ENCODE measurements at regions not wholly inside any gene's neighbourhood (a gene's known extent, or its start where the extent isn't known, plus 50 kb on each side); places are given as distances from the start of the nearest gene placed in this dataset.
"Not testable (repeated sequence)": the region's sequence is repeated elsewhere in the genome, so short reads cannot be mapped to it uniquely, and the experiment has no call there.

DNA sequence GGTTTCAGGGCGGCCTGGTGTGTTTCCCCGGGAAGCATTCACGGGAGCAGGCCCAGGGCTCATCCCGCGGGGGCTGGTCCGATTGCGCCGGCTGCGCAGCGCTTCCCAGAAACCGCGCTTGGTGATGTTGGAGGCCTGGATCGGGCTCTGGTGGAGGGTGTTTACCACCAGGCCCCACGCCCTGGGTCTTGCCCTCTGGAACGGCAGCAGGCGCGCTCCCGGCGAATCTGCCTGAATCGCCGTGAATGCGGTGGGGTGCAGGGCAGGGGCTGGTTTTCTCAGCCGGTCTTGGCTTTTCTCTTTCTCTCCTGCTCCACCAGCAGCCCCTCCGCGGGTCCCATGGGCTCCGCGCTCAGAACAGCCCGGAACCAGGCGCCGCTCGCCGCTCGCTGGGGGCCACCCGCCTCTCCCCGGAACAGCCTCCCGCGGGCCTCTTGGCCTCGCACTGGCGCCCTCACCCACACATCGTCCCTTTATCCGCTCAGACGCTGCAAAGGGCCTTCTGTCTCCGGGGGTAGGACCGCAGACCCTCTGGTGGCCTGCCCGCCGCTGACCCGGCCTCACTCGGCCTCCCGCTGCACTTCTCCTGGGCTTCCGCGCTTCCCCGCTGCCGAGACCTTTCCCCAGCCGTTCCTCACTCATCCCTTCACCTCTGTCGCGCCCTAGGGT, 69.4 kb upstream of the GJB6 start:
- Histone ChIP-seq H3K4me3 (ENCODE audit: low read depth in 1 of 2, low read length in 1 of 2) (no peak overlapping the region), H3K27ac (no peak overlapping the region), H3K27me3 (peaks cover 82% of the 10 kb centered on the region), H3K9me3 (no peaks in the 10 kb centered on the region), H3K36me3 (no peaks in the 10 kb centered on the region), H3K4me1 (ENCODE audit: control insufficient read depth in 1 of 2, insufficient read depth in 1 of 2, low read depth in 1 of 2, low read length in 1 of 2) (no peaks in the 10 kb centered on the region)
- TF ChIP-seq, protein P1, sequence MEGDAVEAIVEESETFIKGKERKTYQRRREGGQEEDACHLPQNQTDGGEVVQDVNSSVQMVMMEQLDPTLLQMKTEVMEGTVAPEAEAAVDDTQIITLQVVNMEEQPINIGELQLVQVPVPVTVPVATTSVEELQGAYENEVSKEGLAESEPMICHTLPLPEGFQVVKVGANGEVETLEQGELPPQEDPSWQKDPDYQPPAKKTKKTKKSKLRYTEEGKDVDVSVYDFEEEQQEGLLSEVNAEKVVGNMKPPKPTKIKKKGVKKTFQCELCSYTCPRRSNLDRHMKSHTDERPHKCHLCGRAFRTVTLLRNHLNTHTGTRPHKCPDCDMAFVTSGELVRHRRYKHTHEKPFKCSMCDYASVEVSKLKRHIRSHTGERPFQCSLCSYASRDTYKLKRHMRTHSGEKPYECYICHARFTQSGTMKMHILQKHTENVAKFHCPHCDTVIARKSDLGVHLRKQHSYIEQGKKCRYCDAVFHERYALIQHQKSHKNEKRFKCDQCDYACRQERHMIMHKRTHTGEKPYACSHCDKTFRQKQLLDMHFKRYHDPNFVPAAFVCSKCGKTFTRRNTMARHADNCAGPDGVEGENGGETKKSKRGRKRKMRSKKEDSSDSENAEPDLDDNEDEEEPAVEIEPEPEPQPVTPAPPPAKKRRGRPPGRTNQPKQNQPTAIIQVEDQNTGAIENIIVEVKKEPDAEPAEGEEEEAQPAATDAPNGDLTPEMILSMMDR (IDR thresholded peaks at IDR 0.05), result no peak

DNA sequence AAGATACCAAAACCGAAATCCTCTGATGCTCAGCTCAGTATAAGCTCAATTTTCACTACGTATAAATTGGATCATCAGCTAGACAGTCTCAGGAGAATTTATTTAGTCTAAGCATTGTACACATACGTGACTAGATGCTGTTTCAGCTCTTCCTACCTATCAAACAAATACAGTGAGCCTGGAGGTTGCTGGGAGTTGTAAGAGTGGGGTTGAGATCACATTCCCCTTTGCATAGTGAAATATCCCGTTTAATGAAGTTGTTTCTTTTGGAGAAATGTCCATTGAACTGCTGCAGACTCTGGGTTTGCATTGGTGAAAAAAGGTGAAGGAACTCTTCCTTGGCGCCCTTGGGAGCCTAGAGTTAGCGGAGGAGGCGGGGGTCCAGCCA, 68.9 kb upstream of the GJB6 start:
- Histone ChIP-seq H3K4me1 (ENCODE audit: control insufficient read depth in 1 of 2, insufficient read depth in 1 of 2, low read depth in 1 of 2, low read length in 1 of 2) (no peaks in the 10 kb centered on the region), H3K36me3 (no peaks in the 10 kb centered on the region), H3K4me3 (ENCODE audit: low read depth in 1 of 2, low read length in 1 of 2) (no peak overlapping the region), H3K9me3 (no peaks in the 10 kb centered on the region), H3K27ac (no peak overlapping the region), H3K27me3 (peaks cover 80% of the 10 kb centered on the region)
- TF ChIP-seq, protein P1 (IDR thresholded peaks at IDR 0.05), result no peak

DNA sequence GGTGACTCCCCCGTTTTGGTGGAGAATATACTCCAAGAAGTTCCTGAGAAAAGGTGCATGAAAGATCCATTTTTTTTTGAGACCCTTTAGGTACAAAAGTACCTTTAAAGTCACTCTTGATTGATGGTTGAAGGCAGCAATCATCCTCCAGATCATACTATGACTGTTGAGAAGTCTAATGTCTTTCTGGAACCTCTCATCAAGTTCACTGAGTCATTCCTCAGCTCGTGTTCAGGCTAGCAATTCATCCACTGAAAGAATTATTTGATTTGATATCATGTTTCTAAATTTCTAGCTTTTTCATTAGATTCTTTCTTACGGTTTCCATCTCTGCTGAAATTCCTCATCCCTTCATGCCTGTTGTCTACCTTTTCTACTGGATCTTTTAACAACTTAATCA, 65.1 kb upstream of the GJB6 start:
- Histone ChIP-seq H3K27me3 (peaks cover 45% of the 10 kb centered on the region), H3K27ac (no peak overlapping the region), H3K4me1 (ENCODE audit: control insufficient read depth in 1 of 2, insufficient read depth in 1 of 2, low read depth in 1 of 2, low read length in 1 of 2) (no peaks in the 10 kb centered on the region), H3K4me3 (ENCODE audit: low read depth in 1 of 2, low read length in 1 of 2) (no peak overlapping the region), H3K36me3 (no peaks in the 10 kb centered on the region), H3K9me3 (no peaks in the 10 kb centered on the region)
- TF ChIP-seq, protein P1 (IDR thresholded peaks at IDR 0.05), result no peak

DNA sequence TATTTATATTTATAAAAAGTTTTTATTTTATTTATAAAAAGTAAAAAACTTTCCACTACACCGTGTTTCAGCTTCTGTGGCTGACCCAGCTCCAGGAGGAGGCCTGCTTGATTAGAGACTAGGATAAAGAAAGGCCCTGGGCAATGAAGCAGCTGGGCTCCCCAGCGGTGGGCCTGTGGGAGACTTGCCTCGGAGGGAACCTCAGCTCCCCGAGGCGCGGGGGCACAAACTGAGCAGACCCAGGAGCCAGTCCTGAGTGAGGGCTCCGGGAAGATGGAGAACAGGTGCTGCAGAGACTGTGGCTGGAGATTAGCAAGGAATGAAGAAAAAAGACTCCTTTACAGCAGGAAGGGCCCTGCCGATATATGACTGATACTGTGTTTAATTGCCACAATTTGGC, 63.8 kb upstream of the GJB6 start:
- TF ChIP-seq, protein P1 (IDR thresholded peaks at IDR 0.05), result no peak
- H3K4me3 ChIP-seq (ENCODE audit: low read depth in 1 of 2, low read length in 1 of 2), result no peak overlapping the region
- no peaks in the 10 kb centered on the region for H3K4me1 ChIP-seq (ENCODE audit: control insufficient read depth in 1 of 2, insufficient read depth in 1 of 2, low read depth in 1 of 2, low read length in 1 of 2)
- no peak overlapping the region for H3K27ac ChIP-seq
- no peaks in the 10 kb centered on the region for H3K9me3 ChIP-seq
- H3K36me3 ChIP-seq, result no peaks in the 10 kb centered on the region
- peaks cover 33% of the 10 kb centered on the region for H3K27me3 ChIP-seq

DNA sequence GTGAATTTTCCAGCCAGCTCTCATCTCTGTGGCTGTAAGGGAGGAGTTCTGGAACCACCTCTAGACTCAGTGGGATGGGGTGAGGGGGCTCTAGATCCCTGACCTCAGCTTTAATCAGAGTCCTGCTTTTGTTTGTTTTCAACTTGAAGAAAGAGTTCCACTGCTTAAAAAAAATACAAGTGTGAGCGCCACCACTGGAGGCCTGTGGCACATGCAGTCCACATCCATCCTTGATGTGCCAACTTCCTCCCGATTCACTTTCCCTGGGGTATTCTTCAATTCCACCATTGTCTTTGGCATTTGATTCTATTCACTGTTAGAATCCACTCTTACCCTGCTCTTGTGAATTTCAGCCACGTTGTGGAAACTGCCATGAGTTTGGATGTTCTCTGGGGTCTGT, 62.4 kb upstream of the GJB6 start:
- H3K4me3 ChIP-seq (ENCODE audit: low read depth in 1 of 2, low read length in 1 of 2), result no peak overlapping the region
- H3K36me3 ChIP-seq, result no peaks in the 10 kb centered on the region
- H3K4me1 ChIP-seq (ENCODE audit: control insufficient read depth in 1 of 2, insufficient read depth in 1 of 2, low read depth in 1 of 2, low read length in 1 of 2), result no peaks in the 10 kb centered on the region
- no peak overlapping the region for H3K27ac ChIP-seq
- no peaks in the 10 kb centered on the region for H3K9me3 ChIP-seq
- TF ChIP-seq, protein P1 (IDR thresholded peaks at IDR 0.05), result no peak
- peaks cover 18% of the 10 kb centered on the region for H3K27me3 ChIP-seq

DNA sequence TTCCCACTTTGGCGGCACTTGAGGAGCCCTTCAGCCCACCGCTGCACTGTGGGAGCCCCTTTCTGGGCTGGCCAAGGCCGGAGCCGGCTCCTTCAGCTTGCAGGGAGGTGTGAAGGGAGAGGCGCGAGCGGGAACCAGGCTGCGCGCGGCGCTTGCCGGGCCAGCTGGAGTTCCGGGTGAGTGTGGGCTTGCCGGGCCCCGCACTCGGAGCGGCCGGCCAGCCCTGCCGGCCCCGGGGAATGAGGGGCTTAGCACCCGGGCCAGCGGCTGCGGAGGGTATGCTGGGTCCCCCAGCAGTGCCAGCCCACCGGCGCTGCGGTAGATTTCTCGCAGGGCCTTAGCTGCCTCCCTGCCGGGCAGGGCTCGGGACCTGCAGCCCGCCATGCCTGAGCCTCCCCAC, 60.2 kb upstream of the GJB6 start:
- not testable (repeated sequence) for H3K27ac ChIP-seq; H3K4me1 ChIP-seq (ENCODE audit: control insufficient read depth in 1 of 2, insufficient read depth in 1 of 2, low read depth in 1 of 2, low read length in 1 of 2); H3K9me3 ChIP-seq; H3K4me3 ChIP-seq (ENCODE audit: low read depth in 1 of 2, low read length in 1 of 2); H3K27me3 ChIP-seq; H3K36me3 ChIP-seq
